Right ventricle myocardium inferior (tissue), 1 donor: ENCODE measurements at regions not wholly inside any gene's neighbourhood (a gene's known extent, or its start where the extent isn't known, plus 50 kb on each side); places are given as distances from the start of the nearest gene placed in this dataset.

Experiments used
- ATAC-seq: fragments of 200-7000 bp; cut with Tn5 transposase; one replicate; pipeline ENCODE4 v1.9.1; 2020; ENCODE audit warnings: mild to moderate bottlenecking, moderate library complexity
- DNase-seq: peaks from one replicate; pipeline ENCODE4 v3.0.0; 2021; ENCODE audit errors: missing footprints
- intact Hi-C: fragments of 100-400 bp; cut with DNase I; formaldehyde crosslinking; loops from one replicate; pipeline ENCODE4 v1.11.0; 2022
- donor health status: DM: no; HTN: yes; CAD: no; lungs with severe emphysema.

DNA sequence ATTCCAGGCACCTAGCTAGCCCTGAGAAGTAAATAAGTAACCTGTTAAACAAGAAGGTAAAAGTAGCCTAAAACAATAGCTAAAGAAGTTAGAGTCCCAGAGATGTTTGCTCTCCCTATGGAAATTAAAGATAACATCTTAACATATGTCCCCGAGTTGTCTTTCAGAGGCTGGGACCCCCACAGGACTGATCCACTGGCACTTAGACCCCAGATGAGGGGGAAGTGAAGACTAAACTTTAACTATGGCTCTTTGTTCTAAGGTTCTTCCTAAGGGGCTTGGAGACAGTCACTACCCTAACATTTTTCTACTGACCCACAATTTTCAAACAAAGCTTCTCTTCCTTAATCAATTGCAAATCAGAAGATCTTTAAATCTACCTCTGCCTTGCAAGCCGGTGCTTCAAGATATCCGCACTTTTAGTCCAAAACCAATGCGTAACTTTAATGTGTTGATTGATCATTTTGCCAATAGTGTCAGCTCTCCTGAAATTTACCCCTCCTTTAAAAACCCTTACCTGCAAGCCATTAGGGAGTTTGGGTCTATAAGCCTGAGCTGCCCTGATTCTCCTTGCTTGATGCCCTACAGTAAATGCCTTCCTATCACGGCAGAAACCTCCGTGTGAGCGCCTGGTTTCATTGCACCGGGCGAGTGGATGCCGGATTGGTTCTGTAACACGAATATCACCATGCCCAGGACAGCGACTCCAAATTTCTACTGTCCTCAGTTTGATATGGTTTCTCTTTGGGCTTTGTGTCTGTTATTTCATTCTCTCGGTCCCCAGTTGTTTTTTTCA lies 404.4 kb downstream of the SIPA1L2 start:
- no peak for DNase-seq
- intact Hi-C loops = loop anchor here (1.0 kb wide), 1 partner anchor 26 kb away; no protein-coding TSS in a partner anchor
- no peak for ATAC-seq

- ATAC-seq = no peak
- intact Hi-C loops = no loop called here
- DNase-seq = no peak
Observed at GRCh38 chr1:232223887-232224286, 406.0 kb downstream of the SIPA1L2 start.

DNA sequence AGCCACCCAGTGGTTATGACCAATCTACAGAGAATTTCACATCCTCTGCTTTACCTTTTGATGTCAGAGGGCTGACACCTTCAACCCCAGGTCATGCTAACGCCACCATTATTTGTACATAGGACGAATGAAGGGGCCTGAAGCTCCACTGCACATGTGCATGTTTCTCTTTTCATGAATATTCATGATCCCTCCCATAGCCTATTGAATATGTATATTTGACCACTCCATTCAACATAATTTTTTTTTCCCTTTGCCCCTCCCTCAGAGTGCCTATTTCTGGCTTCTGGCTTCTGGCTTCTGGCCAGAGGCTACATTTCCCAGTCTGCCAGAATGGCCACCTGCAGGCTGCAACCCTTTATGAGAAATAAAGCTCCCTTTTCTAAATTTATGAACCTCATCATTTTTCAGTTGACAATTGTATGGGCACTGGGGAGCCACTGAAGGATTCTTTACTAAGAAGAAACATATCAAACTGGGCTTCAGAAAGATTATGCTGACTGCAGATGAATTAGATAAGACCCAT lies 406.7 kb downstream of the SIPA1L2 start:
- intact Hi-C loops = no loop called here
- DNase-seq = no peak
- ATAC-seq = no peak

DNA sequence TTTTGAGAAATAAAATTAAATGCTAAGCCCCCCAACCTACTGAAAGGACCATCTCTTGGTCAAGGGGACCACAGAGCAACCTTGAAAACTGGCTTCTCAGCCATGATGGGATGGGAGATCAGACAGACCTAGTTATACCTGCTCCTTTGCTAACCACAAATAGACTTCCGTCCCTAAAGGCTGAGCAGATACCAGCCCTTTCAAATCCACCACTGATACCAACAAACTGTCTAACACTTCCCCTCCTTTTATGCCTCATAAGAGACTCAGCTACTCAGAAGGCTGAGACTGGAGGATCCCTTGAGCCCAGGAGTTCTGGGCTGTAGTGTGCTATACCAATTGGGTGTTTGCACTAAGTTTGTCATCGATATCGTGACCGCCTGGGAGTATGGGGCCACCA lies 407.3 kb downstream of the SIPA1L2 start:
- no peak for ATAC-seq
- DNase-seq = no peak
- intact Hi-C loops = no loop called here

DNA sequence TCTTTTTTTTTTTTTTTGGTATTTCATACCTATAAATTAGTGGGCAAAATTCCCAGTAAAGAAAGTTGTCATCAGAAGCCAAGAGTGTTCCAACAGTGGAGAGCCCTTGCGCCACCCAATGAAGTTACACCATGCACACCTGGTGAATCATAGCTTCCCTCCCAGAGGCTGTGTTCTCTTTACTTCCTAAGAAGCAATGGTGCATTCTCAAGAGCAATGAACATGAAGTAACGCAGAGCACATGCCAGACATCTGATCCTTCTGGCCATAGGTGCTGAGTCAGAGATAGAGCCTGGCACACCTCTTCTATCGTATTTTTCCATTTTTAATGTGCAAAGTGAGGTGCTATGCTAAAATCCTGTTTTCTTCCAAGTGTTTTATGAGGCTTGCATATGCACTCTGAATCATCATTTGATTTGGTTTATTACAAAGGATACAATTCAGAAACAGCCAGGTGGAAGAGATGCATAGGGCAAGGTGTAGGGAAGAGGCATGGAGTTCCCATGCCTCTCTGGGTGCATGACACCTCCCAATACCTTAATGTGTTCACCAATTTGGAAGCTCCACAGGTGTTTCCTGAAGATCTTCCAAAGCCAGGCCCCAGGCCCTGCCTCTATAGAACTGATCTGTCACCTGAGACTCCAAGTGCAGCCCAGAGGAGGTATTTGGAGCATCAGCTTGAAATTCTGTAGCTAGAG lies 408.0 kb downstream of the SIPA1L2 start:
- DNase-seq (no peak), ATAC-seq (no peak)
- intact Hi-C loops = no loop called here

DNA sequence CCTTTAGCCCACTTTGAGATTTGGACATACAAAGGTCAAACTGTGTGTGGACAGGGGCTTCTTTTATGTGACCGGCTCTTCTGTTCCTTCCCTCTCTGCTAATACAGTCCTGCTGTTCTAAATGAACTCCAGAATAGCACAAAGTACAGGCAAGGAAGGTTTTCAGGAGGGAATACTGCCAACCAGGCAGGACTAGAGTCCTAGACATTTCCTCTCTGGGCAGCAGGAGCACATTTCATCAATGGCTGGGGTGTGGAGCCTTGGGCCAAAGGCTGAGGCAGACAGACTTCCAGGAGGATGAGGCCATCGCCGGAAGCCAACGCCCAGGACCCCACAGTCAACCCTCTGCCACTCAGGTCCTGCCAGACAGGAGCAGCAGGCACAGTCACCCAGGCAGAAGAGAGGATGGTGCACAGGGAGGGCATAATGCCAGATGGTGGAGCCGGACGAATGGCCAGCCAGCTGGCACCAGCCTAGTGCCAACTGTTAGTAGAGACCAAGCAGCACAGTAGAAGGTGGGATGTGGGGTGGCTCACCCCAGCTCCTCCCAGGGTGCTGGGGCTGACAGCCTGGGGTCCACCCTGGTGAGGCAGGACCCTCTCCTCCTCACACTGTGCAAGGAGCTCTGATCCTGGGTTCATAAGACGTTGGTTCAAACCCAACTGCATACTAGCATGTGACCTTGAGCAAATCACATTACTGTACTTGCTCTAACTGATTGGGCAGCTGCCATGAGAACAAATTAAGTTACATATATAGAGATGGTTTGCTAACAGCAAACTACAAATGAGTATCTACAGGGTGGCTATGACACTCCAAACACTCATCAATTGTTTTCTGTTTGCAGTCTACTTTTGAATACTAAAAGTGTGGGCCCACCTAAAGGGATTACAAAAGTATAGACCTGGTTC lies 410.7 kb downstream of the SIPA1L2 start:
- ATAC-seq = peak; percentile 63
- no peak for DNase-seq
- intact Hi-C loops = no loop called here

DNA sequence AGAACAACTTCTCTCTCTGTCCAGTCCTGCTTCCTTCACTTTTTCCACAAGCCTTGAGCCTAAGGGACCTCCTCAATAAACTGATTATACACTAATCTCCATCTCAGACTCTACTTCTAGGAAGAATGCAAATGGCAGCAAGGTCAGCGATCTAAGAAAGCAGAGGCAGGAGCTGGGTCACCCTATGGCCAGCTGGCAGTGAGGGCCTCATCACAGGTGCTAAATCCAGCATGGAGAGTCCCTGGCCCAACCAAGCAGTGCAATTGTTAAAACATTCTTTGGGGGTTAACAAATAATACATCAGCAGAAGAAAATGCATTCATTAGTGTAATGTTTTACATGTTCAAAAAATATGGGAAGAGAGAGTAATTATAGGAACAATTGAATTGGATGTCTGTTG lies 416.0 kb downstream of the SIPA1L2 start:
- no peak for ATAC-seq
- no peak for DNase-seq
- intact Hi-C loops = no loop called here

GRCh38 chr1:232212253-232212652 lies 417.7 kb downstream of the SIPA1L2 start:
- no peak for ATAC-seq
- intact Hi-C loops = no loop called here
- no peak for DNase-seq

DNA sequence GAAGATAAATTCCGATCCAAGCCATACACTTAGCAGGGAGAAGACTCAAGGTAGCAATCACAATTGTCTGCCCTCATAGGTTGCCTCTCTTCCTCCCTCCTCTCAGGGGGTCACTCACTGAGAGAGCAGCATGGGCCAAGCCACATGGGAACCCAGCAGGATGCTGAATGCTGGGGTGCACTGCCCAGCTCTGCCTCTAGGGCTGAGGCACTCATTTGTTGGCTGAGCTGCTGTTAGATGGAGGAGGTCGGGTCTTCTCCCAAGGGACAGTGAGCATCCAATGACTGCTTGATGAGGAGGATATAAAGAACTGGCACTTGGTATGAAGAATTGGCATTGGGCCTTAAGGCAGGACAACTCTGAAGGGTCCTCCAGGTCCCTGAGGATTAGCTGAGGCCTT lies 418.8 kb downstream of the SIPA1L2 start:
- ATAC-seq (no peak), DNase-seq (no peak)
- intact Hi-C loops = no loop called here

- DNase-seq (no peak), ATAC-seq (no peak)
- intact Hi-C loops = no loop called here
Observed at GRCh38 chr1:232209357-232209756, 420.6 kb downstream of the SIPA1L2 start.

GRCh38 chr1:232207073-232207866 lies 422.7 kb downstream of the SIPA1L2 start:
- DNase-seq (no peak), ATAC-seq (no peak)
- intact Hi-C loops = no loop called here

GRCh38 chr1:232204269-232204668 lies 425.7 kb downstream of the SIPA1L2 start:
- intact Hi-C loops = no loop called here
- ATAC-seq (no peak), DNase-seq (no peak)

- ATAC-seq (no peak), DNase-seq (no peak)
Observed at GRCh38 chr1:232201024-232201423, 428.9 kb downstream of the SIPA1L2 start.

GRCh38 chr1:232196042-232196441 lies 433.9 kb downstream of the SIPA1L2 start:
- DNase-seq = no peak
- no peak for ATAC-seq
- intact Hi-C loops = no loop called here

More at GRCh38 chr1:232201024-232201423, 428.9 kb downstream of the SIPA1L2 start:
- intact Hi-C loops = no loop called here

DNA sequence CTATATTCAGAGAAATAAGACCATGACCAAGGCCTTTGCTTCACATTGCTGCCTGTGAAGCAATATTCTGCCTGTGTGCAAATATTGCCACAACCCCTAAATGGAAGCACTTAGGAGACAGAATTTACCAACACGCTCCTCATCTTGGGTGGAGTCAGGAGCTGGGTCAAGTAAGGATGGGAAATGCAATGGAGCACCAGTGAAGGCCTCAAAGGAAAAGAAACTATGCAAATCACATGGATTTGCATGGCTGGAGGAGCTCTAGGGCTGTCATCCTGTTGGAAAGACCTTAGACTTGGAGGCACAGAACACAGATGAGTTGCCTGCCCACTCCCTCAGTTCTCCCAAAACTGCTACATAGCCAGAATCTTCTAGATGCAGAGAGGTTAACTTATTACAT lies 435.5 kb downstream of the SIPA1L2 start:
- no peak for ATAC-seq
- intact Hi-C loops = no loop called here
- DNase-seq = no peak

DNA sequence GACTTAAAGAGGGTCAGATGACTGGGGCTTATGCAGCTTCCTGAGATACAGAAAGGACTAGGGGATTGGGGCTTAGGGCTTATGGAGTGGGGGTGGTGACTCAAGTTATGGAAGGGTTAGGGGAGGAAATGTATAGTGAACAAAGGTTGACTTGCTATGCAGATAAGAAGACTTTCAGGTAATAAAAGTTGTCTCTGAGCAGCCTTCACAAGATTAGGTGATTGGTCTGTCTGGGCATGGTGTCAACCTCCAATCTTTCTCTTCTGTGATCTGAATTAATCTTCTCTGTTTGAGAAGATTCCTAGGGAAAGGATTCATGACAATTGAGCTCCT lies 436.5 kb downstream of the SIPA1L2 start:
- intact Hi-C loops = no loop called here
- ATAC-seq = no peak

GRCh38 chr1:232192781-232193450 lies 437.0 kb downstream of the SIPA1L2 start:
- intact Hi-C loops = no loop called here
- DNase-seq (no peak), ATAC-seq (no peak)

More for the DNA sequence above, 436.5 kb downstream of the SIPA1L2 start:
- no peak for DNase-seq

DNA sequence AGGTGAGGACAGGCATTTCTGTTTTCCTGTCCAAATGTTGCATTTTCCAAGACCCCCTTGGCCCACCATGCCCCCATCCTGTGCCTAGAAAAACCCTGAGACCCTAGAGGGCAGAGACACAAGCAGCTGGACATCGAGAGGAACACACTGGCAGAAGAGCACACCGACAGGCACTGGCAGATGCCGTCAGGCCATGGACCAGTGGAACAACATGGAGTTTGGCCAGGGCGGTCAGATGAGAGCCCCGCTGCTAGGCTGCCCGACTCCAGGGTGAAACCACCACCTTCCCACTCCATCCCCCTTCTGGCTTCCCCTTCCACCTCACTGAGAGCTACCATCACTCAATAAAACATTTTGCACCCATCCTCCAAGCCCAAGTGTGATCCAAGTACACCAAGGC lies 438.4 kb downstream of the SIPA1L2 start:
- ATAC-seq (no peak), DNase-seq (no peak)
- intact Hi-C loops = no loop called here
